Stimulated activated CD4-positive, alpha-beta T cell treated with anti-CD3 and anti-CD28 coated beads, Interleukin-2, amount 100 ng/mL, for 48 hours (primary cell): ENCODE measurements at regions not wholly inside any gene's neighbourhood (a gene's known extent, or its start where the extent isn't known, plus 50 kb on each side); places are given as distances from the start of the nearest gene placed in this dataset.
"Not testable (repeated sequence)": the region's sequence is repeated elsewhere in the genome, so short reads cannot be mapped to it uniquely, and the experiment has no call there.

Source experiments
- DNase-seq, 2 donors: peaks; one replicate each; pipeline ENCODE4 v3.0.0-alpha.2; 2020

- DNase-seq, result no peak
These were observed 97.4 kb upstream of the IPO9 start for GRCh38 chr1:201731592-201731991.

DNA sequence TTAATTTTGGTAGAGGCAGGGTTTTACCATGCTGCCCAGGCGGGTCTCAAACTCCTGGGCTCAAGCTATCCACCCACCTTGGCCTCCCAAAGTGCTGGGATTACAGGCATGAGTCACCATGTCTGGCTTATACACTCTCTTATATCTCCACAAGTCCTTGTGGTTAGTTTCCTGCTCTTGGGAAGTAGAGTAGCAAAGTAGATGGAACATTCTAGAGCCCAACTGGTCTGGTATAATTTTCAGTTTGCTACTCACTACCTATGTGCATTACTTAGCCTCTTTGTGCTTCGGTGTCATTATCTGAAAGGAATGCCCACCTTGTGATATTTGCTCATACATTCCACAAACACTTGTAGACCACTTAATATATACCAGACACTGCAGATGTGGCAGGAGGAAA, 96.6 kb upstream of the IPO9 start:
- no peak for DNase-seq

DNA sequence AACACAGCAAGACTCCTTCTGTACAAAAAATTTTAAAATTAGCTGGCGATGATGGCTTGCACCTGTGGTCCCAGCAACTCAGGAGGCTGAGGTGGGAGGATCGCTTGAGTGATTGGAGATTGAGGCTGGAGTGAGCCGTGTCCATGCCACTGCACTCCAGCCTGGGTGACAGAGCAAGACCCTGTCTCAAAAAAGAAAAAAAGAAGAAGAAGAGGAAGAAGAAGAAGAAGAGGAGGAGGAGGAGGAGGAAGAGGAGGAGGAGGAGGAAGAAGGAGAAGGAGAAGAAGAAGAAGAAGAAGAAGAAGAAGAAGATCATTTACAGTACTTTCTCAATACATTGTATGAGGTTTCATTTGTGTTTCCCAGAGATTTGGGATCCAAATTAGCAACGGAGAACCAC, 94.7 kb upstream of the IPO9 start:
- DNase-seq, result not testable (repeated sequence)

DNA sequence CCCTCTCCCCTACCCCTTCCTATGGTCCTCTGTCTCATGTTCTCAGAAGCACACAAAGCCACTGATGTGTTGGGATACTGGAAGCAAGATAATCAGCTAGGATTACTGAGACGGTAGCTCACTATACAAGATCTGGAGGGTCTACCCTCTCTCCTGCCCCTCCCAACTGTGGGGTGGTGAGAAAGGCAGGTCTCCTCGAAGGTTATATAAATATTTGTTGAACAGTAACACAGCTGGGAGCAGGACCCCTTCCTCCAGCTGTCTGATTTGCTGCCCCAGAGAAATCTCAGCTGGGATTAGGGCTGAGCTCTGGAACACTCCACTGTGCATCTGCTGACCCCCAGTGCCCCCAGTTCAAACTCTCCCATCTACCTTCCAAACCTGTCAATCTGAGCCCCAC, 94.2 kb upstream of the IPO9 start:
- no peak for DNase-seq

- DNase-seq, result no peak
These were observed 92.1 kb upstream of the IPO9 start for GRCh38 chr1:201736707-201737320.

DNA sequence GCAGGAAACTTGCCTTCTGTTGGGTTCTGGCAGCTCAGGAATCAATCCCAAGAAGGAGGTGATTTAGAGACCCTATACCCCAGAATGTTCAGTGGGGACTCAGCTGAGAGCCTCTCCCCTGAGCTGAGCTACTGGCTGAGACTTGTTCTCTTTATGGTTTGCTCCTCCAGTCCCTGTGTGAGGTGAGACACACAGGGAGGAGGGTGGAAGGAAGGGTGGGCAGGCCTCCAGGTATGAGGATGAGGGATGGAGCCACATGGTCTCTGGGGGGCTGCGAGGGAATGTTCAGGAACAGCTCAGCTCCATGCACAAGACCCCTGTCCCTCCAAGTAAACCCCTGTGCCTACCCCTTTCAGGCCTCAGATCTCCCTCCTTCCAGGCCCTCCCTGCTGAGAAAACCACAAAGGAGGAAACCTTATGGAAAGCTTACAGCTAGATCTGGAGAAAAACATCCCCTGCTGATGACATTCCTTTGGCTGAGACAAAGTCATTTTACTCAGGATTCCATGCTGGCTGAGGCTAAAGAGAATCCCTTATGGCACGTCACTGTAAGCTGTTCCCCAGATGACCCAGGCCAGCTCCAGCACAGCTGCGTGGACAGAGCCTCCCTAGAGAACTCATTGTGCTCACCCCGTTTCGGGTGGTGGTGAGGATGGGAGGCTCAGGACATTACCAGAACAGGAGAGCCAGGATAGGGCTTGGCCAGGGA, 91.5 kb upstream of the IPO9 start:
- no peak for DNase-seq

- DNase-seq, result no peak
These were observed 89.9 kb upstream of the IPO9 start for GRCh38 chr1:201739080-201739479.

GRCh38 chr1:201739492-201740085, 89.4 kb upstream of the IPO9 start:
- DNase-seq, result peak; percentile 26 to 41

DNA sequence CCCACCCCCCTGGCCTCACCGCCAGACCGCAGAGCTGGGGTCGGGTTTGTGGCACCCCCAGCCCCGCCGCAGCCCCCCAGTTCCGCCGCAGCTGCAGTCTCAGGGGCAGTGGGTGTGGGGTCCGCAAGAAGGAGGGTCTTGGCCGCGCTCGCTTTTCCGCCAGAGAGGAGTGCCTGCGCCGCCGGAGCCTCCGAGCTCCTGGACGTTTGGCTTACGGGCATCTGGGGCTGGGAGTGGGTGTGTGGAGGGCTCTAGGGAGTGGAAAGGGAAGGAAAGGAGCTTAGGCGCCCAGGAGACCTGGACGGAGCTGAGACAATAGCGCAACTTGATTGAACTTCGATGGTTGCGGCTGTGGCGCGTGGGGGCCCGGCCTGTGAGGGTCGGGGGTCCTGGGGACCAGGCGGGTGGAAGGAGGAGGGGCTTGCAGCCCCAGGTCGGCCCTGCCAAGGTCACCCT, 88.8 kb upstream of the IPO9 start:
- DNase-seq, result no peak

DNA sequence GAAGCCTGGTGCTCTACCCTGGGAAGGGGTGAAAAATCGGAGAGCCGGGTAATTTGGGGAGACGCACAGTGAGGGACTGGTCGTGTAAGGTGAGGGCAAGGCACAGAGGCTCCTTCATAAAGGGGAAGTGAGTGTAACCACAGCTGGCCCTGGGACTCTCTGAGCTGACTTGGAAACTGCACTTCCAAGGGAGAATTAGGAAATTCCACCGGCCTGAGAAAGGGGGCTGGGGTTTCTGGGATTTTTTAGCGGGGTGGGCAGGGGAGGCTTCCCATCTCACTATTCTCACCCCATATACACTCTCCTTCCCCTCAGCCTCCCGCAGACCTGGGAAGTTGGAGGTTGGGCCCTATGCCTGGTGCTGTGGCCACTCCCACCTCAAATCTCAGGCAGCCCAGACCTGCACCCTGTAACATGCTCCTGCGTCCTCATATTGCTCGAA, 88.3 kb upstream of the IPO9 start:
- no peak for DNase-seq

DNA sequence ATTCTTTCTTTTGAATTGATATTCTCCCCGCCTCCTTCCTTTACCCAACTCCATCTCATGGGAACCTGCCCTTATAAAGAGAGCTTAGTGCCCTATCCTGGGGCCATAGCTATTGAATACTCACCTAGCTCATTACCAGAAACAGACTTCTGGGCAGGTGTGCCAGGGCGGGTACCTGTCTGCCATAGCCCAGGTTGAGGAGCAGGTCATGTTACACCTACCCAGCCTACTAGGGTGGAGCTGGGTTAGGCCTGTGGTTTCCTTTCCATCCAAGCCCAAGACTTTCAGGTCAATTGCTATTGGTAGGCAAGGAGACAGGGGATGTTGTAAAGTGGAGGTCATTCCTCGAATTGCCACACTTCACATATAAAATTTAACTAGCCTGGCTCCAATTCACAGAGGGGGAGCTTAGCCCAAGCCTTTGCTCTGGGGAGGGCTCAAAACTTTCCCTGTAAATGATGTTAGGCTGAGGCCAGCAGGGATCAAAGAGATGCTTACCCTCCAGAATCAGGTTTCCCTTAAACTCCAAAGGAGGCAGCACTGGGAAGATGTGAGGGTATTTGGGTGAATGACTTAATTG, 87.1 kb upstream of the IPO9 start:
- no peak for DNase-seq

GRCh38 chr1:201742476-201742875, 86.5 kb upstream of the IPO9 start:
- no peak for DNase-seq

DNA sequence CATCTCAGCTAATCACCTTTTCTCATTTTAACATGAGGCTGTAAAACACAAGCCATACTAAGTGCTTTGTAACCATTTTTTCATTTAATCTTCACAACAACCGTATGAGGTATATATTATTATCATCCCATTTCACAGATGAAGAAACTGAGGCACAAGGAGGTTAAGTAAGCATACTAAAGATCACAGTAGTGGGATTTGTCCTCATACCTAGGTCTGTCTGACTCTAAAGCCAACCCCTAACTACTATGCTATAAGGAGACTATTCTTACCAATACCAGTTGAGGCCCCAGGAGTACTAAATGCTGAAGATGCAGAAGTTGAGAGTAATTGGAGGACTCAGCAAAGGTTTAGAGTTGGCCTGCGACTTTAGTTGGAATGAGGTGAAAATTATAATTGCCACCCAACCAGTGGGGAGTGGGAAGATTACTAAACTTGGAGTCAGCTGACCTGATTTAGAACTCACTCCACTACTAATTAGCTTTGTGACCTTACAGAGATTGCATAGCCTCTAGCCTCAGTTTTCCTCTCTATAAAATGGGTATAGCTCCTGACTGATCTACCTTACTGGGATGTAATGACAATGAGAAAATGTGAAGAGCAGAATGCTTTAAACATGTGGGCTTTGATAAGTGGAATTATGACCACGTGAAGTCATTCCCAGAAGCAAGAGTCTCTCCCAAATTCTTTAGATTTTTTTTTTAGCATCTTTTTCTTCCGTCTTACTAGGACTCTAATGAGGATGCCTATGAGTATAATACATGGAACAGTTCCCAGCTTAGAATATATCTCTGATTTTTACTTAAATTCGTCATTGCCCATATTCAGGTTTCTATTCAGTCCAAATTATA, 85.8 kb upstream of the IPO9 start:
- DNase-seq, result no peak

- DNase-seq, result no peak
These were observed 83.9 kb upstream of the IPO9 start for GRCh38 chr1:201745023-201745422.

DNA sequence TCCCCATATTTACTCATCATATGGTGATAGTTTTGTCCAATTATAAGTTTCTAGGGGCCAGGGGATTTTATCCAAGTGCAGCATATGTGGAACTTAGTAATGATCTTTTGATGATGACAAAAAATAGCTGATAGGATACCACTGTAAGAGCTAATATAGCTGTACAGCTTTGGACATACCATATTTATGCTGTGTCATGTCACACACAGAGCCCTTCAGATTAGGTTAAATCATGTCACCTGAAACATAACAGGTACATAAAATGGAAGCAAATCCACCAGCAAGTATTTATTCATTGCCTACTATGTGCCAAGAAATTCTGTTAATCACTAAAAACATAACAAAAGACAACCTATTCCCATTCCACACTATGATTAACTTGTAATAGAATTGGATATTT, 82.8 kb upstream of the IPO9 start:
- no peak for DNase-seq

GRCh38 chr1:201747261-201747660, 81.7 kb upstream of the IPO9 start:
- no peak for DNase-seq

DNA sequence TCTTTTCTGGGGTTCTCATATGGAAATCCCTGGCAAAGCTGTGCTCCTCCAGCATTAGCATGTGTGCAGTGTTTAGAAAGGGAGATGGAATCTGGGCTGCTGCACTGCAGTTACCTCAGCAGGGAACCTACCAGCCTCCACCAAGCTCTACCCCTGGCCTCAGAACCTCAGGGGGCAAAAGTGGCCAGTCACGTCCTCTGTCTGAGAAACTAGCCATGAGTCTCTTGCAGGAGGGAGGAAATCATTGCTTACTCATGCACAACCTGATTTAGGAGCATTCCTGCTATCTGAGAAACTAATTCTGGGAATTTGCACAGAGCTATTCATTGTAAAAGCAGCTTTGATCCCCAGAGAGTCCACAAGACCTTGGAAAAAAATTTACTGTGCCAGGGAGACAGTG, 80.6 kb upstream of the IPO9 start:
- no peak for DNase-seq

- no peak for DNase-seq
These were observed 79.8 kb upstream of the IPO9 start for GRCh38 chr1:201749059-201749690.

DNA sequence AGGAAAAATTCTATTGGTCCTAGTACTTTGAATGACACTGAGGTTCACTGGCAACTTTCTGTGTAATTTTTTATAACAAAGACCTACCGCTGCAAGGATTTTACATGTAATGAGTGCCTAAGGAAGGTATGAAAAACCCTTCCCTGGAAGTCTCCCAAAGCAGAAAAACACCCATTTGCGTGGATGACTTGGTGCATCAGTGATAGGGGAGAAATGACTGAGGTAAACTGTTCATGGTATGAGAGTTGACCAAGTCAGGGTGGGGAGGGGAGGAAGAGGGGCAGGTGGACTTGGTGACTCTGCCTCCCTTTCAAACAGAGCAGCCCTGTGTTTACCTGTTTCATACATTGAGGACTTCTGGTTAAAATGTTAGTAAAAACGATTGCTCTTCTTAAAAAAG, 78.8 kb upstream of the IPO9 start:
- DNase-seq, result no peak

DNA sequence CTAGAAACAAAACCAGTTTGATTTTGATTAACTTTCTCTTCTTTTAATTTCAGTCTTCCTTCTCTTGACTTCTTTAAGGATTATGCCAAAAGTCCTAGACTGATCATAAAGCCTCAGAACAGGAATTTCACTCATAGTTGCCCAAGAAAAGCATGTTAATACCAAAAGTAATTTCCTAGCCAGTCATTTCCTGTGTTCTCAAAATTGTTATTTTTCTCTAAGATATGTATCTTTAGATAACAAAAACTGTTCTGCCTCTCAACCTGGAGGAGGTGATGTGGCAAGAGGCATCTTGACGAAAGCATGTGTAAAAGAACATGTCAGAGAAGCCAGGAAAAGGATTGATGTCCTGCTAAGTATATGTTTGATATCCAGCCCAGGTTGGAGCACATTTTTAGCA, 78.0 kb upstream of the IPO9 start:
- no peak for DNase-seq

DNA sequence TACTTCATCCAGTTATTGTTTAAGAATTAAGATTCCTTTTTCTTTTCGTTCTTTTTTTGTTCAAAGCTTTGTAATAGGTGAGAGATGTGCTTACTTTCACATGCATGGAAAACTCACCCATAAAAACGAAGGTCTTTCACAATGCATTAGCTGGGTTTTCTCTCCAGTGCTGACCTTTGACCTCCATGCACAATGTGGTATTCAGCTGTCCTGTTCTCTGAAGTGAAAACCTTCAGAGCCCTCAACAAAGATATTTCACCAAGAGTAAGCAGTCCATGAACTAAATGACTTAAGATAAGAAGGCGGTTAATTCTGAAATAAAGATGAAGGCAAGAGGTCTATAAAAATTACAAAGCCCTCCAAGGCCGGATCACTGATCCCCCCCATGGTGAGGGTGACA, 77.1 kb upstream of the IPO9 start:
- DNase-seq, result no peak

DNA sequence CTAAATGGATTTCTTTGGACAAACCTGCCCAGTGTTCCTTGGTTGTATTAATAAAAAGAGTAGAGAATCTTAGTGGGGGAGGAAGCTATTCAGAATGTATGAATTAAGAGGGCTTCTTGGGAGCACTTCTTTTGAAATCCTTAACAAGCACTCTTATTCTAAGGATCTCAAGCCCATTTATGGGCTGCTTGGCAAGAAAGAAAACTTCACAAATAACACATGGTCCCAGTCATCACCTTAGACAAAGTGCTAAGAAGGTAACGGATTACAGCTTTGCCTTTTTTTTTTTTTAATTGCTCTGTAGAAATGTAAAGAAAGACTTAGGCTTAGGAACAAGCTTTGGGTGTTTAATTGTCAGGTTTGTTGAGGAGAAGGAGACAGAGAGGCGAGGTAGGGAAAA, 76.6 kb upstream of the IPO9 start:
- DNase-seq, result no peak

- DNase-seq, result no peak
These were observed 75.5 kb upstream of the IPO9 start for GRCh38 chr1:201753492-201753891.
